GM12875 (cell line): ENCODE measurements at regions not wholly inside any gene's neighbourhood (a gene's known extent, or its start where the extent isn't known, plus 50 kb on each side); places are given as distances from the start of the nearest gene placed in this dataset.
A peak's percentile ranks its signal among the peaks of the same experiment; 100 is the strongest.

ENCODE experiments used
- H3K4me3 ChIP-seq: one replicate; pipeline ENCODE4 v1.5.1; 2011; ENCODE audit warnings: low read depth, low read length, control low read depth
- TF ChIP-seq, protein P1 (sequence below): IDR thresholded peaks from 2 replicates; pipeline ENCODE4 v1.5.1; 2011; ENCODE audit warnings: low read depth, mild to moderate bottlenecking, control low read depth, inconsistent platforms, low read length, moderate library complexity, borderline replicate concordance; ENCODE audit not compliant: insufficient read depth

- no peak overlapping the region for H3K4me3 ChIP-seq
- TF ChIP-seq, protein P1, sequence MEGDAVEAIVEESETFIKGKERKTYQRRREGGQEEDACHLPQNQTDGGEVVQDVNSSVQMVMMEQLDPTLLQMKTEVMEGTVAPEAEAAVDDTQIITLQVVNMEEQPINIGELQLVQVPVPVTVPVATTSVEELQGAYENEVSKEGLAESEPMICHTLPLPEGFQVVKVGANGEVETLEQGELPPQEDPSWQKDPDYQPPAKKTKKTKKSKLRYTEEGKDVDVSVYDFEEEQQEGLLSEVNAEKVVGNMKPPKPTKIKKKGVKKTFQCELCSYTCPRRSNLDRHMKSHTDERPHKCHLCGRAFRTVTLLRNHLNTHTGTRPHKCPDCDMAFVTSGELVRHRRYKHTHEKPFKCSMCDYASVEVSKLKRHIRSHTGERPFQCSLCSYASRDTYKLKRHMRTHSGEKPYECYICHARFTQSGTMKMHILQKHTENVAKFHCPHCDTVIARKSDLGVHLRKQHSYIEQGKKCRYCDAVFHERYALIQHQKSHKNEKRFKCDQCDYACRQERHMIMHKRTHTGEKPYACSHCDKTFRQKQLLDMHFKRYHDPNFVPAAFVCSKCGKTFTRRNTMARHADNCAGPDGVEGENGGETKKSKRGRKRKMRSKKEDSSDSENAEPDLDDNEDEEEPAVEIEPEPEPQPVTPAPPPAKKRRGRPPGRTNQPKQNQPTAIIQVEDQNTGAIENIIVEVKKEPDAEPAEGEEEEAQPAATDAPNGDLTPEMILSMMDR = no peak
Measured at GRCh38 chr4:111466811-111467604, 678.2 kb upstream of the FAM241A start.

DNA sequence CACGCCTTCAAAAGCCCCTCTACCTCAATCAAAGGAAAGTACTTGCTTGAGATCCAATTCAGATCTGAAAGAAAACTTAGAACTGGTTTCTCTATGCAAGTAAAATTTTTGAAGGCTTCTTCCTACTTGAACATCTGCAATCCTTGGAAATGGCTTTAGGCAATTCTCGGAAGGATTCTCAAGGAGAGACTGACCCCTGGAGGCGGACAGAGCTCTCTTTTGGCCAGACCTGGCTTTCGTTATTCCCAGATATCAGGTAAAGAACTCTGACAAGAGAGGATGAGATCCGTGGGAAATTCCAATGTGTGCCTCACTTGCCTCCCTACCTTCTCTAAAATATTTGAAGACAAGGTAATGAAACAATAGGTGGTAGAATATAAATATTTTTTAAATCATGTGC lies 670.3 kb upstream of the FAM241A start:
- no peak overlapping the region for H3K4me3 ChIP-seq
- TF ChIP-seq, protein P1 = 0 out of 2 replicates have a peak, but pooled peaks have one; percentile 4

- no peak overlapping the region for H3K4me3 ChIP-seq
- TF ChIP-seq, protein P1 = no peak
Measured at GRCh38 chr4:111475666-111476065, 669.6 kb upstream of the FAM241A start.

- no peak overlapping the region for H3K4me3 ChIP-seq
- TF ChIP-seq, protein P1 = no peak
Measured at GRCh38 chr4:111480510-111480909, 664.7 kb upstream of the FAM241A start.

DNA sequence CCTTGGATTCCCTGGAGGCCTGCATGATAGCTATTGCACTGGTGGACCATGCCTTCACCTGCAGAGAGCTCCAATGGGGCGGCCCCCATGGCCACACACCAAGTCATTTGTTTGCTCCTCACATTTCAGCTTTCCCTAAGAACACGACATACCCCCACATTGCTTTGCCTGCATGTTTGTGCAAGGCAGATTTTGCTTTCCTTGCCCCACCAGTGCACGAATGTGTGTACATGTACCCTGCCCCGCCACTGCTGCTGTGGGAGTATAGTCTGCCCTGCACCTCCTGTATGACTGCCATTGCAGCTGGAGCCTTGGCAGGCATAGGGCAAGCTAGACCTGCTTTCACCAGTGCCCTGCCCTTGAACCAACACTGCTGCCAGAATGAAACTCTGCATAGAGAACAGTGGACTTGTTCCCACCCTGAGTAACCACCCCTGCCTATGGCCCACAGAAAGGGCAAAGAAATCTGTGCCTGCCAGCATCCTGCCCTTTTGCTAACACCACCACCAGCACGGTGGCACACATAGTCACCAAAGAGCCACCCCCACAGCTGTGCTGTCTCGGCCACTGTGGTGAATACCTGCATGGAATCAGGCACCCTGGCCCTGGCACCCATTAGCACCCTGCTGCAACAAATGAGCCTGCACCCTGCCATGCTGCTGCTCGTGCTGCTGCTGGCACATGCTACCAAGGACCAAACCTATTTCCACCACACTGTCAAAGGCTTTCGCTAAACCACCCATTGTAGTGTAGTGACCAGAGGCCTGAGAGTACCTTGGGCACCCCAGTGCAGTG lies 661.7 kb upstream of the FAM241A start:
- TF ChIP-seq, protein P1 = no peak
- no peak overlapping the region for H3K4me3 ChIP-seq

DNA sequence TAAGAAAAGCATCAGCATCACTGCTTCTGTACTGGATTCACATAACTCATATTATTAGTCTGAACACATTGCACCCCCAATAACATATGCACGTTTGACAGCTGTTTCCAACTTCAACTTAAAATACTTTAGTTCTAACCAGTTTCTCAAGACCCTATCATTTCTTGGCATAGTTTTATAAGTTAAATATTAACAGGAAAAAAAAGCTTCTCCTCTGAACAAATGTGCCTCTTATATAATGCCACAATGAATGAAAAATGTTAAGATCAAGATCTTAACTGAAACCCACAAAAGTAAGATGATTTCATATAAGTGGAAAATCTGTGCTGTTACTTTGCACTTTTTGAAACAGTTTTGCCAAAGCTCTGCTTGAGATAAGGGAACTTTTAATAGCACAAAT lies 652.8 kb upstream of the FAM241A start:
- H3K4me3 ChIP-seq = no peak overlapping the region
- TF ChIP-seq, protein P1 = no peak

DNA sequence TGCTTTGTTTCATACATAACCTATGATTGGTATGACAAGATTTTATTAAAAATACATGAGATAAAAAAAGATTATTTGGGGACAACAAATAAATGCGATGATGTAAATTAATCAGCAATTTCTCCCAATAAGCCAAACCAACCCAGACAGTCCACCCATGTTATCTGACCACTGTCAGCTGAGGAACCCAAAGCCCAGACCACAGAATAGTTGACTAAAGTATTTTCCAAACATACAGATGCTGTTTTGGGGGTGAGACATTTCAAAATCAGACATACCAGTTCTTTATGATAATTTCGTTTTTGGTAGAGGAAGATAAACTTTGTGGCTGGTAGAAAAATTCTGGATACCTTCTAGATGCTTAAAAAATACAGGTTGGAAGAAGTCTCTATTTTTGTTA lies 650.8 kb upstream of the FAM241A start:
- TF ChIP-seq, protein P1 = no peak
- no peak overlapping the region for H3K4me3 ChIP-seq
